ENCODE measurements at regions not wholly inside any gene's neighbourhood (a gene's known extent, or its start where the extent isn't known, plus 50 kb on each side); places are given as distances from the start of the nearest gene placed in this dataset.
"Not testable (repeated sequence)": the region's sequence is repeated elsewhere in the genome, so short reads cannot be mapped to it uniquely, and the experiment has no call there.

GRCh38 chr3:31302343-31302742 lies 230.4 kb upstream of the STT3B start:
- peaks cover 4% of the 10 kb centered on the region for H3K4me1 ChIP-seq (ENCODE audit: control insufficient read depth, insufficient read depth, low read length)
- no peaks in the 10 kb centered on the region for H3K9me3 ChIP-seq (ENCODE audit: control insufficient read depth, low read length)
- no peak overlapping the region for H3K4me3 ChIP-seq (ENCODE audit: insufficient read depth, low read depth, low read length)
- H3K36me3 ChIP-seq (ENCODE audit: control insufficient read depth, insufficient read depth, low read length), result no peaks in the 10 kb centered on the region
- H3K27me3 ChIP-seq (ENCODE audit: control insufficient read depth, insufficient read depth, low read length, poor library complexity, severe bottlenecking), result no peaks in the 10 kb centered on the region
- WGBS, 2 experiments, result 95 to 100% methylated on average over 1 of the region's 1 CpG
- H3K27ac ChIP-seq (ENCODE audit: insufficient read depth, low read depth, low read length, poor library complexity, severe bottlenecking), result no peak overlapping the region

GRCh38 chr3:31305340-31305739 lies 227.4 kb upstream of the STT3B start:
- Histone ChIP-seq H3K27me3 (ENCODE audit: control insufficient read depth, insufficient read depth, low read length, poor library complexity, severe bottlenecking) (no peaks in the 10 kb centered on the region), H3K27ac (ENCODE audit: insufficient read depth, low read depth, low read length, poor library complexity, severe bottlenecking) (no peak overlapping the region), H3K36me3 (ENCODE audit: control insufficient read depth, insufficient read depth, low read length) (no peaks in the 10 kb centered on the region), H3K4me1 (ENCODE audit: control insufficient read depth, insufficient read depth, low read length) (peaks cover 4% of the 10 kb centered on the region), H3K4me3 (ENCODE audit: insufficient read depth, low read depth, low read length) (no peak overlapping the region), H3K9me3 (ENCODE audit: control insufficient read depth, low read length) (no peaks in the 10 kb centered on the region)
- 31 to 44% methylated on average over 2 of the region's 2 CpGs for WGBS, 2 experiments

- H3K27ac ChIP-seq (ENCODE audit: insufficient read depth, low read depth, low read length, poor library complexity, severe bottlenecking), result no peak overlapping the region
- H3K36me3 ChIP-seq (ENCODE audit: control insufficient read depth, insufficient read depth, low read length), result no peaks in the 10 kb centered on the region
- H3K4me3 ChIP-seq (ENCODE audit: insufficient read depth, low read depth, low read length), result no peak overlapping the region
- H3K4me1 ChIP-seq (ENCODE audit: control insufficient read depth, insufficient read depth, low read length), result peaks cover 4% of the 10 kb centered on the region
- 97 to 98% methylated on average over 1 of the region's 1 CpG for WGBS, 2 experiments
- no peaks in the 10 kb centered on the region for H3K9me3 ChIP-seq (ENCODE audit: control insufficient read depth, low read length)
- H3K27me3 ChIP-seq (ENCODE audit: control insufficient read depth, insufficient read depth, low read length, poor library complexity, severe bottlenecking), result no peaks in the 10 kb centered on the region
Measured at GRCh38 chr3:31307131-31307785, 225.5 kb upstream of the STT3B start.

GRCh38 chr3:31311559-31311958 lies 221.2 kb upstream of the STT3B start:
- no peaks in the 10 kb centered on the region for H3K4me1 ChIP-seq (ENCODE audit: control insufficient read depth, insufficient read depth, low read length)
- H3K27ac ChIP-seq (ENCODE audit: insufficient read depth, low read depth, low read length, poor library complexity, severe bottlenecking), result no peak overlapping the region
- no peak overlapping the region for H3K4me3 ChIP-seq (ENCODE audit: insufficient read depth, low read depth, low read length)
- peaks cover 6% of the 10 kb centered on the region for H3K9me3 ChIP-seq (ENCODE audit: control insufficient read depth, low read length)
- no peaks in the 10 kb centered on the region for H3K36me3 ChIP-seq (ENCODE audit: control insufficient read depth, insufficient read depth, low read length)
- WGBS, 2 experiments, result 93 to 96% methylated on average over 3 of the region's 3 CpGs
- no peaks in the 10 kb centered on the region for H3K27me3 ChIP-seq (ENCODE audit: control insufficient read depth, insufficient read depth, low read length, poor library complexity, severe bottlenecking)

- H3K27ac ChIP-seq (ENCODE audit: insufficient read depth, low read depth, low read length, poor library complexity, severe bottlenecking), result no peak overlapping the region
- no peaks in the 10 kb centered on the region for H3K27me3 ChIP-seq (ENCODE audit: control insufficient read depth, insufficient read depth, low read length, poor library complexity, severe bottlenecking)
- no peaks in the 10 kb centered on the region for H3K36me3 ChIP-seq (ENCODE audit: control insufficient read depth, insufficient read depth, low read length)
- H3K4me1 ChIP-seq (ENCODE audit: control insufficient read depth, insufficient read depth, low read length), result no peaks in the 10 kb centered on the region
- H3K4me3 ChIP-seq (ENCODE audit: insufficient read depth, low read depth, low read length), result no peak overlapping the region
- H3K9me3 ChIP-seq (ENCODE audit: control insufficient read depth, low read length), result peaks cover 6% of the 10 kb centered on the region
- WGBS, 2 experiments, result 94 to 95% methylated on average over 2 of the region's 2 CpGs
Measured at GRCh38 chr3:31312400-31312799, 220.3 kb upstream of the STT3B start.

GRCh38 chr3:31314258-31314657 lies 218.5 kb upstream of the STT3B start:
- Histone ChIP-seq H3K27me3 (ENCODE audit: control insufficient read depth, insufficient read depth, low read length, poor library complexity, severe bottlenecking) (no peaks in the 10 kb centered on the region), H3K4me1 (ENCODE audit: control insufficient read depth, insufficient read depth, low read length) (no peaks in the 10 kb centered on the region), H3K4me3 (ENCODE audit: insufficient read depth, low read depth, low read length) (no peak overlapping the region), H3K36me3 (ENCODE audit: control insufficient read depth, insufficient read depth, low read length) (no peaks in the 10 kb centered on the region), H3K27ac (ENCODE audit: insufficient read depth, low read depth, low read length, poor library complexity, severe bottlenecking) (no peak overlapping the region), H3K9me3 (ENCODE audit: control insufficient read depth, low read length) (peaks cover 6% of the 10 kb centered on the region)
- WGBS, 2 experiments, result 94 to 95% methylated on average over 2 of the region's 2 CpGs

GRCh38 chr3:31319332-31319731 lies 213.4 kb upstream of the STT3B start:
- Histone ChIP-seq H3K4me3 (ENCODE audit: insufficient read depth, low read depth, low read length) (no peak overlapping the region), H3K9me3 (ENCODE audit: control insufficient read depth, low read length) (peaks cover 6% of the 10 kb centered on the region), H3K27ac (ENCODE audit: insufficient read depth, low read depth, low read length, poor library complexity, severe bottlenecking) (no peak overlapping the region), H3K27me3 (ENCODE audit: control insufficient read depth, insufficient read depth, low read length, poor library complexity, severe bottlenecking) (no peaks in the 10 kb centered on the region), H3K36me3 (ENCODE audit: control insufficient read depth, insufficient read depth, low read length) (no peaks in the 10 kb centered on the region), H3K4me1 (ENCODE audit: control insufficient read depth, insufficient read depth, low read length) (no peaks in the 10 kb centered on the region)
- WGBS, 2 experiments, result 96 to 99% methylated on average over 2 of the region's 2 CpGs

- no peaks in the 10 kb centered on the region for H3K27me3 ChIP-seq (ENCODE audit: control insufficient read depth, insufficient read depth, low read length, poor library complexity, severe bottlenecking)
- no peaks in the 10 kb centered on the region for H3K9me3 ChIP-seq (ENCODE audit: control insufficient read depth, low read length)
- H3K27ac ChIP-seq (ENCODE audit: insufficient read depth, low read depth, low read length, poor library complexity, severe bottlenecking), result no peak overlapping the region
- WGBS, 2 experiments, result 70 to 95% methylated on average over 1 of the region's 1 CpG
- no peaks in the 10 kb centered on the region for H3K4me1 ChIP-seq (ENCODE audit: control insufficient read depth, insufficient read depth, low read length)
- H3K4me3 ChIP-seq (ENCODE audit: insufficient read depth, low read depth, low read length), result no peak overlapping the region
- H3K36me3 ChIP-seq (ENCODE audit: control insufficient read depth, insufficient read depth, low read length), result no peaks in the 10 kb centered on the region
Measured at GRCh38 chr3:31321620-31322019, 211.1 kb upstream of the STT3B start.

- H3K4me1 ChIP-seq (ENCODE audit: control insufficient read depth, insufficient read depth, low read length), result no peaks in the 10 kb centered on the region
- WGBS, 2 experiments, result 94% methylated on average over 4 of the region's 4 CpGs
- H3K4me3 ChIP-seq (ENCODE audit: insufficient read depth, low read depth, low read length), result no peak overlapping the region
- no peaks in the 10 kb centered on the region for H3K9me3 ChIP-seq (ENCODE audit: control insufficient read depth, low read length)
- no peaks in the 10 kb centered on the region for H3K36me3 ChIP-seq (ENCODE audit: control insufficient read depth, insufficient read depth, low read length)
- no peaks in the 10 kb centered on the region for H3K27me3 ChIP-seq (ENCODE audit: control insufficient read depth, insufficient read depth, low read length, poor library complexity, severe bottlenecking)
- no peak overlapping the region for H3K27ac ChIP-seq (ENCODE audit: insufficient read depth, low read depth, low read length, poor library complexity, severe bottlenecking)
Measured at GRCh38 chr3:31322460-31322859, 210.3 kb upstream of the STT3B start.

GRCh38 chr3:31327826-31328357 lies 204.8 kb upstream of the STT3B start:
- H3K36me3 ChIP-seq (ENCODE audit: control insufficient read depth, insufficient read depth, low read length); H3K4me3 ChIP-seq (ENCODE audit: insufficient read depth, low read depth, low read length); H3K9me3 ChIP-seq (ENCODE audit: control insufficient read depth, low read length); H3K27ac ChIP-seq (ENCODE audit: insufficient read depth, low read depth, low read length, poor library complexity, severe bottlenecking); H3K27me3 ChIP-seq (ENCODE audit: control insufficient read depth, insufficient read depth, low read length, poor library complexity, severe bottlenecking); H3K4me1 ChIP-seq (ENCODE audit: control insufficient read depth, insufficient read depth, low read length): not testable (repeated sequence)
- WGBS, 2 experiments, result 88 to 95% methylated on average over 3 of the region's 3 CpGs

All from ectodermal cell (in vitro differentiated cells).